ENCODE measurements at regions not wholly inside any gene's neighbourhood (a gene's known extent, or its start where the extent isn't known, plus 50 kb on each side); places are given as distances from the start of the nearest gene placed in this dataset.
"Not testable (repeated sequence)": the region's sequence is repeated elsewhere in the genome, so short reads cannot be mapped to it uniquely, and the experiment has no call there.

GRCh38 chr1:143784239-143784882 is 187.4 kb downstream of the FAM72C start:
- DNase-seq (ENCODE audit: low read depth) = not testable (repeated sequence)

DNA sequence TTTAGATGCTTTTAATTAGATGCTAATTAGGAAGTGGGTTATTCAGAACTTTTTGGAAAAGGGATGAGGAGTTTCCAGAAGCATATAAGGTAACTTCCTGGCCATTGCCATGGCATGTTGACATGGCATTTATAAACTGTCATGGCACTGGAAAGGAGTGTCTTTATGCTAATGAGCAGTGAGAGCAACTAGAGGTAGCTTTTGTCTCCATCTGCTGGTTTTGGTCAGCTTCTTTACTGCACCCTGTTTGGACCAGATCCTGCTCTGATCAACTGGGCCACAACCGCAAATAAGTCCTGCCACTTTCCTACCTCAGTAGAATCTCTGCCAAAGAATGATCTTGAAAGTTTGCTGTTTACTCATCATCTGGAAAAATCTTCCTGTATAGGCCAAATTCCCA is 193.6 kb downstream of the FAM72C start:
- not testable (repeated sequence) for DNase-seq (ENCODE audit: low read depth)

GRCh38 chr1:143764831-143765230 is 207.0 kb downstream of the FAM72C start:
- DNase-seq (ENCODE audit: low read depth) = not testable (repeated sequence)

GRCh38 chr1:143760366-143760765 is 211.4 kb downstream of the FAM72C start:
- DNase-seq (ENCODE audit: low read depth) = not testable (repeated sequence)

DNA sequence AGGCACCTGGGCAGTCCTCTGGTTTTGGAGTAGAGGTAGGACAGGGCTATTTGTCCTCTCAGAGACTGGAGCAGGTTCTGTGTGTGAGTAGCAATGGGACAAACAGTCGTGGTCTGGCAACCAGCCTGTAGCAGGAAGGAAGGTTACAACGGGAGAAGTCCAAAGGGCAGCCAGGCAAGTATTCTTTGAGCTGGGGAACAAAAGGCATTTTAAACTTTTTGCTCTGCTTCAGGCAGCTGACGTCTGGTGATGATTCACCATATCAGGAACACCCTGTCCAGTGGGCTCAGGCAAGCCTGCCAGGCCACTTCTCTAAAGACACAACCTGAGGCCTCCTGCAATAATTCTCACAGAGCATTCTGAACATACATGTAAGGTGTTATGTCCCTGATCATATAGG is 215.8 kb downstream of the FAM72C start:
- DNase-seq (ENCODE audit: low read depth) = peak; percentile 0

DNA sequence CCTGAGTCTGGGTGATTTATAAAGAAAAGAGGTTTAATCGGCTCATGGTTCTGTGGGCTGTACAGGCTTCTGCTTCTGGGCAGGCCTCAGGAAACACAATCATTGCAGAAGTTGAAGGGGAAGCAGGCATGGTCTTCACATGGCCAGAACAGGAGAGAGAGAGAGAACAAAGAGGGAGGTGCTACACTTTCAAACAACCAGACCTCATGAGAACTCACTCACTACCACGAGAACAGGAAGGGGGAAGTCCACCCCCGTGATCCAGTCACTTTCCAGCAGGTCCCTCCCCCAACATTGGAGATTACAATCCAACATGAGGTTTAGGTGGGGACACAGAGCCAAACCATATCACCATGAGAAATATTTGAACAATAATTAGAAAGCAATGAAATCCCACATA is 222.9 kb downstream of the FAM72C start:
- no peak for DNase-seq (ENCODE audit: low read depth)

GRCh38 chr1:143736562-143736961 is 235.2 kb downstream of the FAM72C start:
- no peak for DNase-seq (ENCODE audit: low read depth)

- DNase-seq (ENCODE audit: low read depth) = no peak
Measured at GRCh38 chr1:143735764-143736461, 235.9 kb downstream of the FAM72C start.

- not testable (repeated sequence) for DNase-seq (ENCODE audit: low read depth)
Measured at GRCh38 chr1:143734261-143734660, 237.5 kb downstream of the FAM72C start.

DNA sequence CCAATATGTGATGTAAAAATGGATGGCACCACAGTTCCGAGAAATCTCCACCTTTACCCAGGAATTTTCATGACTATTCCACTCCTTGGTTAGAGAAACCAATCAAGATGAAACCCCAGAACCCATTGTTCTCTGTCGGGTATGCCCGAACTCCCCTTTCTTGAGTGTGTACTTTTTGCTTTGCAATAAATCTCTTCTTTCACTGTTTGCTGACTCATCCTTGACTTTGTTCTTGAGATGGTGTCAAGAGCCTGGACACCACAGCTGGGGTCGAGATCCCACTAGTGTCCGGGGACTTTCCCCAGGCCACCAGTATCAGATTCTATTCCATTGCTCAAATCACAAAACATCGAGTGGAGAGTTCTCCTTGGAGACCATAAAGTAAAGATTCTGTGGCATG is 240.9 kb downstream of the FAM72C start:
- DNase-seq (ENCODE audit: low read depth) = not testable (repeated sequence)

DNA sequence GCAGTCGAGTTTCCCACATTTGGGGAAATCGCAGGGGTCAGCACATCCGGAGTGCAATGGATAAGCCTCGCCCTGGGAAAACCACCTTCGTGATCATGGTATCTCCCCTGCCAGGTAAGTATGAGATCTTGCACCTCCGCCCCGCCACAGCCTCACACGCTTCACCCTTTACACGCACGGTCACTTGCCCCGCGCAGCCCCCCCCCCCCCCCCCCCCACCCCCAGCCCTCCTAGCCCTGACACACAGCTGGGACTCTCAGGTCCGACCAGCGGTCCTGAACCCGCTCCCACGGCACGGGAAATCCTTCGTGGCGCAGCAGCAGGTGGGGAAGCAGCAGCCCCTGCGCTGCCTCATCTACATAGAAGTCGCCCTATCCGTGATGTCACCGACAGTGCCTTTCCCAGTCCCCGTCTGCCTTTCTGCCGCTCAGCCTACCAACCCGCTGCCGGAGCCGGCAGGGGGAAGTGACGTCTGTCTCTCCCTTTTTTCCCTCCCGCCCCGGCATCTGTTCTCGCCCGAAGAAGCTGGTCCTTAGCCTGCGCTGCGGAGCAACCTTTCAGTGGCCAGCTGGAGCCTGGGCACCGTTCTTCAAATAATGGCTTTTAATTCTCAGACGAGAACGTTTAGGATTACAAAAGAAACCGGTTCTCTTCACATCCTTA is 242.2 kb downstream of the FAM72C start:
- DNase-seq (ENCODE audit: low read depth) = not testable (repeated sequence)

GRCh38 chr1:143728802-143729448 is 242.9 kb downstream of the FAM72C start:
- not testable (repeated sequence) for DNase-seq (ENCODE audit: low read depth)

DNA sequence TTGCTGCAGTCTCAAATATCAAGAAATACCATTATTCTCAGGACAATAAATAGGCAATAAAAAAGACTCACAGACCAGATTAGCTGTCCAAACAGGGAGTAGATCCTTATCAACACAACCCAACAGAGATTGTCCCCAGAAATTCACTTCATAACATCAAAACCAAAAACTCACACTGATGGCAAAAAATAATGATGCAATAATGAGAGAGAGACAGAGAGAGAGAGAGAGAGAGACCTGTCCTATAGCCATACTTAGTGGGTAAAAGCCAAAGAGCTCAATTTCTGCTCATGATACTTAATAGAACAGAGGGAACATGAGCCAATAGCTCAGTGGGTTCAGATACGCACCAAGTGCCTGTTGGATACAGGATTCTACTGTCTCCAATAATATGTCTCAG is 244.5 kb downstream of the FAM72C start:
- no peak for DNase-seq (ENCODE audit: low read depth)

DNA sequence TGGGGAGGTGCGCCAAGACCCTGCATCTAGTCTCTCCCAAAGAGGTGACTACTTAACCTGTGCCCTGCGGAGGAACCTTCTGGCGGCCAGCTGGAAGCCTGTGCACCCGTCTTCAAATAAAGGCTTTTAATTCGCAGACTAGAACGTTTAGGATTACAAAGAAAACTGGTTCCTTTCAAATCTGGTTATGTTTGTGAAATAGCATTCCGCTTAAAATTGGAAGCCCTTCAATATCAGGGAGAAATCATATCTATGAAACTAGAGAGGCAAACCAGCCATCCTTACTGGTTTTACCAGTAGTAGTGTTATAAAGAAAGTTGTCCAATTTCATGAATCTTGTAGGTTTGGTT is 250.8 kb downstream of the FAM72C start:
- DNase-seq (ENCODE audit: low read depth) = no peak

GRCh38 chr1:143720087-143721023 is 251.4 kb downstream of the FAM72C start:
- DNase-seq (ENCODE audit: low read depth) = no peak

GRCh38 chr1:143718524-143718923 is 253.3 kb downstream of the FAM72C start:
- DNase-seq (ENCODE audit: low read depth) = no peak

DNA sequence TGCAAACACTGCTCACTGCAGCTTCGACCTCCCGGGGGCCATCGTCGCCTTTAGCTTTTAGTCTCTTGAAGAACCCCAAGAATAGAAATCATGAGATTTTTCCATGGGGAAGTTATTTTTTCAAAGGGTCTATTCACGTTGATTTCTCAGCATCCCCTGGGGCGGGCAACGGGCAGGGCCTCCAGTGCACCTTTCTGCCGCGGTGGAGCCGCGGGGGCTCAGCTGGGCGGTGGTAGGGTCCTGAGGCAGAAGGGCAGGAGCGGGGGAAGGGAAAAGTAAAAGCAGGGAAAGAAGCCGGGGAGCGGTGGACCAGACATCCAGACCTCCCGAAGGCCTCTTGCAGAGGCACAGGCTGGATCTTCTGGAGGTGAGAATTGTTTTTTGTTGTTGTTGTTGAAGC is 253.8 kb downstream of the FAM72C start:
- DNase-seq (ENCODE audit: low read depth) = no peak

GRCh38 chr1:143717434-143717833 is 254.4 kb downstream of the FAM72C start:
- DNase-seq (ENCODE audit: low read depth) = no peak

- not testable (repeated sequence) for DNase-seq (ENCODE audit: low read depth)
Measured at GRCh38 chr1:143714913-143715312, 256.9 kb downstream of the FAM72C start.

DNA sequence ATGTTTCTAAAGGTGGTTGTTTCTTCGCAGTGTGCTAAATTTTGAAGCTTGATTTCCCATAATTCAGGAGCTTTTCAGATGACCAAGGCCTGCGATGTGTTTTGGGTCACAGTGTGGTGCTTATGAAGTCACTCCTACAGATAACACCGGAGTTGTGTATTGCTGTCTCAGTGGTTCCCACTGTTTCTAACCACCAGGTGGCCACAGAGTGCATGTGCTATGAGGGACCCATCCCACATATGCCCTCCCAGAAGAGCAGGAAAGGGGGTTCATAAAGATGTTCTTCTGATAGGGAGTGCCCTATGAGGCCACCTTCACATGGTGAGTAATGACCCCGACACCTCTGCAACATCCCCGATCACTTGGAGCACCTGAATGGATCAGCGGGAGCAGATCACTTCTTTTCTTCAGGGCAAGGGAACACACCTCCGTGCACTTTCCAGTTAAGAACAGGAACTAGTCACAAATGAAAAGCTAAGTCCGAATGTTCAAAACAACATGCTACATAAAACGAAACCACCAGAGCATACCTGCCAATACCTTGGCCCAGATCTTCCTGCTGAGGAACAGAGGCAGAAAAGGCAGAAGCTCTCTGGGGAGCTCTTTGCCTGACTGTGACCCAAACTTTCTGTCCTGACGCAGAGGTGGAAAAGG is 262.1 kb downstream of the FAM72C start:
- not testable (repeated sequence) for DNase-seq (ENCODE audit: low read depth)

DNA sequence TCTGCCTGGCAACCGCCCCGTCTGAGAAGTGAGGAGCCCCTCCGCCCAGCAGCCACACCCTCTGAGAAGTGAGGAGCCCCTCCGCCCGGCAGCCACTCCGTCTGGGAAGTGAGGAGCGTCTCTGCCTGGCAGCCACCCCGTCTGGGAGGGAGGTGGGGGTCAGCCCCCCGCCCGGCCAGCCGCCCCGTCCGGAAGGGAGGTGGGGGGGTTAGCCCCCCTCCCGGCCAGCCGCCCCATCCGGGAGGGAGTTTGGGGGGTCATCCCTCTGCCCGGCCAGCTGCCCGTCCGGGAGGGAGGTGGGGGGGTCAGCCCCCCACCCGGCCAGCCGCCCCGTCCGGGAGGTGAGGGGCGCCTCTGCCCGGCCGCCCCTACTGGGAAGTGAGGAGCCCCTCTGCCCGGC is 269.0 kb downstream of the FAM72C start:
- not testable (repeated sequence) for DNase-seq (ENCODE audit: low read depth)
